Lower leg skin (tissue), 3 donors: ENCODE measurements at regions not wholly inside any gene's neighbourhood (a gene's known extent, or its start where the extent isn't known, plus 50 kb on each side); places are given as distances from the start of the nearest gene placed in this dataset.

Experiments
- CTCF ChIP-seq, 3 donors: fragments of 450-650 bp; IDR thresholded peaks; one replicate each; pipeline ENCODE4 v1.5.1; 2016; ENCODE audit warnings: antibody characterized with exemption in 3 of 3, mild to moderate bottlenecking in 3 of 3, moderate library complexity in 2 of 3
- POLR2A ChIP-seq, 2 donors: fragments of 450-650 bp; IDR thresholded peaks; one replicate each; pipeline ENCODE4 v1.6.1; 2016 to 2017; ENCODE audit warnings: antibody characterized with exemption in 2 of 2, mild to moderate bottlenecking in 1 of 2, moderate library complexity in 1 of 2

DNA sequence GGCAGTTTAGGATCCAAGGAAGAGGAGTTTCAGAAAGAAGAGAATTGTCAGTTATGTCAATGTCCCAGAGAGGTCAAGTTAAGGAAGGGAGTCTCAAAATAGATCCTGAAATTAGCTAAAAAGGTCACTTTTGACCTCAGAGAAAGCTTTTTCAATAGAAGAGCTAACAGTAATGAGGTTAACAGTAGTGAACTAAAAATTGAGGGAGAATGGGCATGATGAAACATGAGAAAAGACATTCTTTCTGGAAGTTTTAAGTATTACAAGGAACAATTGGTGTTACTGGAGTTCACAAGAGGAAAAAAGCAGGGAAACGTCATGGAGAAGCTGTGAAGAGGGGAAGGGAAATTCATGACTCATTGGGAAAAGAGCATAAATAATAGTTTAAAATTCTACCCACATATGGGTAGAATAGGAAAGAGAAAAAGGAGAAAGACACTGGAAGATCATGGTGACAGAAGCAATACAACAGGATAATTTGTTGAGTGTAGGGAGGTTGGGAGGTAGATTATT is 381.2 kb upstream of the FAR2 start:
- TF ChIP-seq CTCF (IDR thresholded peaks at IDR 0.05), result no peak
- TF ChIP-seq POLR2A (IDR thresholded peaks at IDR 0.05), result no peak
